HG03342 (cell line): ENCODE measurements at regions not wholly inside any gene's neighbourhood (a gene's known extent, or its start where the extent isn't known, plus 50 kb on each side); places are given as distances from the start of the nearest gene placed in this dataset.

Source experiments
- ATAC-seq: cut with Tn5 transposase; IDR thresholded peaks from one replicate; pipeline ENCODE4 v1.9.1; 2021; ENCODE audit warnings: mild to moderate bottlenecking, moderate library complexity; ENCODE audit not compliant: unreplicated experiment

DNA sequence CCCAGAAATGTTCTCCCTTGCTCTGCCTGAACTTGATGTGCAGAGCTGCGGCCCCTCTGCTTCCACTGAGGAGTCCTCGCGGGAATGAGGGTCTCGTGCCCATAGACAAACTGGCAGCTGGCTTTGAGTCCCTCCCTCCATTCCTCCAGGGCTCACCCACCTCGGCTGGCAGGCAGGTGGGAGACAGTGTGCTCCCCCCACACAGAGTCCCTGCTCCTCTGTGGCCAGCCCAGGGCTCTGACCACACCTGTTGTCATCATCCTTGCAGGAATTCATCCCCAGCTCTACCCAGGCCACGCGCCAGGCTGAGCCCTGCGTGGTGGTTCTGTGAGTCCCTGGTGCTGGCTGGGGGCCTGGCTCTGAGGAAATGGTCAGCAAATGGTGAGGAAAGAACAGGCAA, 521.9 kb downstream of the TBC1D22A start:
- ATAC-seq = no peak

DNA sequence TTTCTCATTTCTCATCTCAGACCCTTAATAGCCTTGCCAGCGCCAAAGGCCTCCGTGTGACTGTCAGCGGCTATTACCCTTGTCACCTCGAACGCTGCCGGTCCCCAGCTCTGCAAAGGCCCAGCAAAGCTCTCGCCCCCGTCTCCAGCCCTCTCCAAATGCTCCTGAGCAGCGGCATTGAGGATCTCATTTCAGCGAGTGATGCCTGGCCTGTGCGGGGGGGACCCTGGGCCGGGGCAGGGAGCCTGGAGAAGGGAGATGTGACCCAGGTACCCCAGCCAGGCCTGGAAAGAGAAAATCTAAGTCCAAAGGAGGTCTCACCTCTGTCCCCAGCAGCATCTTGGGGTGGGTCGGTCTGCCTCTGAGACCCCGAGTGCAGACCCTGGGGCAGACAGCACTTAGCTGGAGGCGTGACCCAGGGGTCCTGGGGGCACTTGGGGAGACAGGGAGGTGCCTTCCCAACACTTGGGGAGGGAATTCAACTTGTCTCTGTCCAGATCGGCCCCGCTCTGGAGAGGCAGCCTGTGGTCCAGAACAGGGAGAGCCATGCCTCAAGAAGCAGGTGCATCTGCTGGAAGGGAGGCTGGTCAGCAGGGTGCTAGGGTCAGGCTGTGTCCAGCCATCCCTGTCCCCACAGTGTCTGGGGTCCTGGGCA, 521.3 kb downstream of the TBC1D22A start:
- no peak for ATAC-seq

DNA sequence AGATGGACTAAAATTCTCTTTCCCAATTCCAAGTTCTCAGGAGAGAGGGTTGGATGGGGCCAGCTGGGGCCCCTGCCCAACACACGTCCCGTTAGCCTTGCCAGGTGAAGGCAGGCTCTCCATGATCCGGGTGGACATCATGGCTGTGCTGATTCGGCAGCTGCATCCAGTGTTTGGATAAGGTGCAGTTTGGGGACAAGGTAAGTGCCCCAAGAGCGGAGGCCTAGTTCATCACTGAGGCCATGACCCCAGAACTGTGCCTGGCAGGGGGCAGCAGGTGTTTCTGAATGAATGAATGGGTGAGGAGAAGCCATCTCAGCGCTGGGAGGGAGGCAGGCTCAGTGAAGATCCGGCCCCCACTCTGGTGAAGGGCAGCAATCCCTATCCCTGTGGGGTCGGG, 520.4 kb downstream of the TBC1D22A start:
- ATAC-seq = no peak

DNA sequence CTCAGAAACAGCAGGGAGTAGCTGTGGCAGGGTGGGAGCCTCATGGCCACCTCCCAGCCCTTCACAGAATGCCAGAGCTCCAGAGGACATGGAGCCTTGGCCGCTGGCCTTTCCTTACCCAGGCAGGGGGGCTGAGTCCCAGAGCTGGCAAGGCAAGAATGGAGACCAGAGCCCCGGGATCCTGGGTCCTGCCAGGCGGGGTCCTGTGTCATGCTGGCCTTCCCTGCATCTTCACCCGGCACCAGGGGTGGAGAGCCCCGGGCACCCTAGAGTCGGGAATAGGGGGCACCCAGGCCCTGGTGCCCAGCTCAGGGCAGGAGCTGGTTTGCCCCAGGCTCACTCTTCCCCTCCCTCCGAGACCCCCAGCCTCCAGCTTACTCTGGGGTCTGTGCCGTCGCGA, 519.9 kb downstream of the TBC1D22A start:
- ATAC-seq = no peak

DNA sequence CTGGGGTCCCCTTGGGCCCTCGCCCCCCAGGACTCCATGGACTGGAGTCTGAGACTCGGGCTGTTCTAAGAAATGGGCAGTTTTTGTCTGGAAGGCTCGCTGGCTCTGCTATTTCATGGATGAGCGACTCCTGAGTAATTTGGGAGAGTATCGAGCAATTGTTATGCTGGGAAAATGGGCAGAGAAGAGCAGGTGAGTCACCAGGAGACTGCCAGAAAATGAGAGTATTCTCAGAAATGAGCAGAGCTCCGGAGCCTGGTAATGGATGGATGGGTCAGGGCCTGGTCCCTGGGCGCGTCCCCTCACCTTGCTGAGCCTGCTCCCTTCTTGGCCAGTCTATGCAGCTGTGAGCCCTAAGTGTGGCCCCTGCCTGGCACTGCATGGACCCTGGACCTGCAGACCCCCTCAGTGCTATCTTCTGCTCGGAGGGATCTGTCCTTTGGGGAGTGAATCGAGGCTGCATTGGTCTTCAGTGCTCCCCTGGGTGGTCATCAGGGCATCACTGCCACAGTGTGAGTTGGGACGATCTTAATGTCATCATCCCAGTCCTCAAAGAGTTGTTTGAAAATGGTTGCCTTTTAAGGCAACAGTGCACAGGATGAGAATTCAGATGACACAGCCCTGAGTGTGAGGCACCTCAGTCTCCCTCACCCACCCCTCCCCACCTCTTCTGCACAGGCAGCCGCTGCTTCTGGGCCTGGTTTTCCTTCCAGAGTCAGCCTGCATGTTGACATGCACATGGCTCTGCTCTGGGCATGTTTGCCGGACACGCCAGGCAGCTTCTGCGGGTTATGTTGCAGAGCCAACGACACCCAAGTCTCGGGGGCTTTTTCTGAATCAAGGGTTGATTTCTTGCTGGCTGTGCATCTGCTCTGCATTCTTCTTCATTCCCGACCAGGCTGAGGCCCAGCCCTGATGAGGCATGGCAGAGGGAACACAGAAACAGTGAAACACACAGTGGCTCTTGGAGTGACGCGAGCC, 519.0 kb downstream of the TBC1D22A start:
- no peak for ATAC-seq

DNA sequence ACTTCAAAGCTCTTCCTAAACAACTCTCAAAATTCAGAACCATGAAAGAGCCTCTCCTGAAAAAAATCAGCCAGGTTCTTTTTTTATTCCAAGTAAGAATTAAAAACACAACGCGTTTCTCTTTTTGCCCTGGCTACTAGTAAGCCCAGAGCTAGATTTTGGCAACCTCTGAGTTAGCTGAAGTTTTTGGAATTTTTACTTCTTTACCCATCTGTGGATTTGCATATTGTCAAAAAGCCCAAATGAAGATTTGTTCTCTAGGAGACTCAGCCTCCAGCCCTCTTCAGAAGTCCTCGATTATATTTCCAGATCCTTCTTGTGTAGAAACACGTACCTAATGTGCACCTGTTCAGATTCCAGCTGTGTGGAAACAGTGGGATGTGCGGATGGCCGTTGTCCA, 517.9 kb downstream of the TBC1D22A start:
- no peak for ATAC-seq

DNA sequence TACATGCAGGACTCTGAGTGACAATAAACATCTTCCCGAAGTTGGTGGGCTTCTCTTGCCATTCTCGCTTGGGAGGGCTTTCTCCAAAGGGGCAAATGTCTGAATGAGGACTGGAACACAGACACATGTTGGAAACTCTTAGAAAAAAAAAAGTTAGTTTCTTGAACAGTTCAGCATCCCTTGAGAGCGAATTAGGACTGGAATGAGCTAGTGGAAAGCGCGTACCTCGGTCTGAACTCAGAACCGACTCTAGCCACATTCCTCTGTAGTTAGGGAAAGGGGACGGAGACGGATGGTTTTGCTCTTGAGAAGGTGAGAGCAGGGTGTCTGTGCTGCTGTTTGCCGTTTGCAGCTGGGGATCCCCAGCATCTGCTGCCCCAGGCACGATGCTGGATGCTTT, 517.3 kb downstream of the TBC1D22A start:
- ATAC-seq = no peak

DNA sequence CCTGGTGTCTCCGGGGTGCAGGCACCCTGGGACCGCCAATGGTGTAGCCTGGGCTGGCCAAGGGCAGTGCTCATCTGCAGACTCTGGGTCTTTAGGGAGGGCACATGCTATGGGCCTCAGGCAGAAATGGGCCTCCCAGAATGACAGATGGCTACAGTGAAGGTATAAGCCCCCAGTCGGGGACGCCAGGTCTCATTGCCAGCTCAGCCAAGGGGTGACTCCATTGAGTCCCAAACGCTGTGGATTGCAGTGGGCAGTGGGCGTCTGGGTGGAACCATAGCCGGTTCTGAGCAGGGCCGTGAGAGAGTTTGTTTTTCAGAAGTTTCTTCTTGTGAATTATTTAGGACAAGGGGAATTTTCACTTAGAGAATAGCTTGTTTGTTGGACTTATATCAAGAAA, 516.9 kb downstream of the TBC1D22A start:
- ATAC-seq = no peak

DNA sequence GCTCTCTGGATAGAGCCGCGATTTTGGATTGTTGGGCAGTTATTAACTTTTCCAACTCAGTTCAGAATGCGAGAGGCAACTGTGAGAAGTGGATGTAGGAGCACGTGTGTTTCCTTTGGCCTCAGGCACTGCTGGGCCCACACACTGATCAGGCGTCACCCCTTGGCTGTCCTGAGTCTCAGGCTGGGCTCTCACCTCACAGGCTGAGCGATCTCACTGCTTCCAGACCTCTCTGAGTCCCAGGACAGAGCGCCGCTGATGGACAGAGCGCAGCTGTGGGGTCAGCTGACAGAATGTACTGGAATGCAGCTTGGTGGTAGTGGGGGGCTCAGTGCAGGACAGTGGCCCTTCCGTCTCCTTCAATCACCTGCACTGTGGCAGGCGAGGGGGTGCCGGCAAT, 516.2 kb downstream of the TBC1D22A start:
- no peak for ATAC-seq

DNA sequence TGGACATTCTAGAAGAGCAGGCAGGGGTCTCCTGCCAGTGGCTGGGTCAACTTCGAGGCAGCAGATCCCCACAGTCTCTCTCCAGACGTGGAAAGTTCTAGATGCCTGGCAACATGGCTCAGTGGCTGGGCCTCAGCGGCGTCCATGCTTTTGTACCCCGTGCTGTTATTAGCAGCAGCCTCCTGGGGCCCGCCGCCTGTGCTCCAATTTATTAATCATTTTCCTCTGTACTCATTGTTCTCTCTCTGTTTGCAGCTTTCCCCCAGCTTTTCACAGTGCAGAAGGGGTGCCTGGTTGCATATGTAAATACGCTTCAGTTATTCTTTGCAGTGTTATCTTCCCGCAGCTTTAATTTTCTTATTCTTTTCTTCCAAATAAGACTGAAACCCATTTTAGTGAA, 515.1 kb downstream of the TBC1D22A start:
- ATAC-seq = no peak

DNA sequence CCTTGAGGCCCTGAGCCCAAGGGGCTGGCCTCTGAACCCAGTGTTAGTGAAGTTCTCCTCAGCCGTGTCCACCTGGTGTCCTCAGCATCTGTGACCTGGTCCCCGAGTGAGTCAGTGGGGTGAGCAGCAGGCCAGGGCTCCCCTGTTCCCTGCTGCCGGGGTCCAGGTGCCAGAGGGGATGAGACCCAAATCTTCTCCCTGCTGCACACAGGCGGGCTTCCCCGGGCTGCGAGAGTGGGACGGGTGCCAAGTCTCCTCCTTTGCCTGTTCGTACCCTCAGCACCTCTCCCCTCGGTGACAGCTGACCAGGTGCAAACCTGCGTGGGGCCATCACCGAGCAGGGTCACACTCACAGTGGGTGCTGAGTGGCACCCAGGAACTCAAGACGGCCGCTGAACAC, 514.5 kb downstream of the TBC1D22A start:
- ATAC-seq = no peak

DNA sequence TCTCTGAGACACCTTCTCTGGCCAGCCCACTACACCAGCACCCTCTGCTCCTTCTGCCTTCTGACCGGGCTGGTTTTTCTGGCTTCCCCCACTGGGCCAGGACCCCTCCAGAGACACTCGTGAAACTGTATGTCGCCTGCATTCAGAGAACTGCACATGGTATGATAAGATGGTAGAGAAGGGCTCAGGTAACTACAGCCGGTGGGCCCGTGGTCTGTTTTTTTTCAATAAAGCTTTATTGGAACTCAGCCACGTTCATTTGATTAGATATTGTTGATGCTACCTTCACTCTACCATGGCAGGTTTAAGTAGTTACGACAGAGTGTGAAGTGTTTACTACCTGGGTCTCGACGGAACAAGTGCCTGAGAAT, 514.0 kb downstream of the TBC1D22A start:
- no peak for ATAC-seq

DNA sequence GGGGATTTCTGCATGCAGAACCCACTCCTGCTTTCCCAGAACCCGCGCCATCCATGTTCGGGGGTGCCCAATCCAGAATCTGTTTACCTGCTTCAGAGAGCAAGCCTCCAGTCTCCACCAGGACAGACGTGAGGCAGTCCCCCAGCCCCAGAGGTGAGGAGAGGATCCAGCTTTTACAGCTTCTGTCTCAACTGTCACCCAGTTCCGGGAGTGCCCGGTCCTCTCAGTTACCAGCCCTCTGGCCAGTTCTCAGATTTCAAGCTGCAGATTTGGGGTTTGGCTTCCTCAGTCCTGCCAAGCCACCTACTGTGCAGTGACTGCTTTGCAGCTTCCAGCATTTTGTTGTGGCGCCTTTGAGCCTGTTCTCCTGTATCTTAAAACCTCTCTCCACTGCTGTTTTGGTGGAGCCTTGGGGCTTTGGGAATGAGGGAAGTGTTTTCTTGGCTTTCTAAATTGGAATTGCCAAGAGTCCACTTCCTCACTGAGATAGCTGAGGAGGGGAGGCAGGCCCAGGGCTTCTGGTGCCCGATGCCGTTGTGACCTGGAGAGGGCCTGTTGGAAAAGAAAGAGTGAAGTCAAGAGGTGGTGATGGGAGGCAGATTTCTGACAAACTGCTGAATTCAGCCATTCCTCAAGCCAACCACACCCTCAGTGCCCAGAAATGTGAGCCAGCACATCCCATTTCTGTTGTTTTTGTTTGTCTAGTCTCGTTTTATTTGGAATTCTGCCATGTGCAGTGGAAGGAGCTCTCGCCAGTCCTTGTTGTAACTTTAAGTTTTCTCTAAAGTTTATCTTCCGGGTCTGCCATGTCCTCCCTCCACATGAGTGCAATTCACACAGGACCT, 513.4 kb downstream of the TBC1D22A start:
- no peak for ATAC-seq

DNA sequence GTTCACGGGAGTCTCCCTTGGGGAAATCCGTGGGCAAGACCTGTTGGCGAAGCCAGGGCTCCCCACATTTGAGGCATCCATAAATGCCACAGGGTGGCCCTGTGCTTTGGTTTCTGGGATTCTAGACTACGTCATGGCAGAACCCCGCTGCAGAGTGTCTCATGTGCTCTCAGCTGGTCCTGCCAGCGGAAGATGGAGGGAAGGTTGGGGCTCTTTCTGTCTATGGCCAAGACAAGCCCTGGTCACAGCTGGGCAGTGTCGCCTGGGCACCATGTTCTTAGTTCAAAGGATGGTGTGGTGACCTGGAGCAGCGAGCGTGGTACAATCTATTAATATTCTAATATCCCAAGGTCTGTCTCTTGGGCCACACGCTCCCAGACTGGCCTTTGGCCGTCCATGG, 511.7 kb downstream of the TBC1D22A start:
- no peak for ATAC-seq

DNA sequence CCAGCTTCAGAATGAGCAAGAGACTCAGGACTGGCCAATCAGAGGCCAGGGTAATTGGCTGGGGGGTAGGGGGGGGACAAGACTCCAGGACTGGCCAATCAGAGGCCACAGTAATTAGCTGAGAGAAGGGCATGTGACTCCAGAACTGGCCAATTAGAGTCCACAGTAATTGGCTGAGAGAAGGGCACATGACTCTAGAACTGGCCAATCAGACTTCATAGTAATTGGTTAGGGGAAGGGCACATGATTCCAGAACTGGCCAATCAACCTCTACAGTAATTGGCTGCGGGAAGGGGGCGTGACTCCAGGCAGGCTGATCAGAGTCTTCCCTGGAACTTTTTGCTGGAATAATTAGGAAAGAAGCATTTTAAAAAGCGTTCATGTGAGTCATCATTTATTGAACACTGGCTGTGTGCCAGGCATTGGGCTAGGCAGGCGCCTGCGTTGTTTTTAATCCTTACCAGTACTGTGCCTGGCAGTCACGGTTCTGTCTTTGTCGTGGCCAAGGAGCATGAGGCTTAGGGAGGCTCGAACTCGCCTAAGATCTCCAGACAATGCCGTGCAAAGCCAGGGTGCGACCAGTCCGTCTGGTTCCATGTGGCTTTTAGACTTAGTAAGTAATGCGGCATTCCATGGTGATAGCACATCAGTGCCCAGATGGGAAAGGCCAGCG, 508.1 kb downstream of the TBC1D22A start:
- ATAC-seq = no peak

DNA sequence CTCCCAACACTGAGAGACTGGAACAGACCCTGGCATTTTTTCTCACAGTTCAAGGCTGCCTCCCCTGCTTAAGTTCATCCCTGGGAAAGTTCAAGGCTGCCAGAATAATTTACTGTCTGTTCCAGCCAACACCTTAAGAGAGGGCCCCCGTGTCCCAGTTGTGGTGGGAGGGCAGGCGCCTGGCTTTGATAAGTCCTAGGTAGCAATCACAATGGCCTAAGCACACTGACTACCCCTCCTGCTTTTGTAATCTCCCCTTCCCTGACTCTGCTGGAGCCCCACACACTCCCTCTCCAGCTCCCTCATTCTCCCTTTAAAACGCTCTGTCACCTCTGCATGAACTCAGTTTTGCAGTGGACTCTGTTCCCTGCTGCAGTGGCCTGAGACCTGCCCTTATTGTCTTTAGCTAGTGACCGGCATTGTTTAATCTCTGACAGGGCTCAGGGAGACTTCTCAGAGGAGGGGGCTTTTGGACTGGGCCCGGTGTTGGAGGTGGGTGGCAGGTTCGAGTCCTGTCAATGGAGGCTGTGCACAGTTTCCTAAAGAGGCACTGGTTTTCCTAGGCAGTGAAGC, 507.2 kb downstream of the TBC1D22A start:
- ATAC-seq = no peak

DNA sequence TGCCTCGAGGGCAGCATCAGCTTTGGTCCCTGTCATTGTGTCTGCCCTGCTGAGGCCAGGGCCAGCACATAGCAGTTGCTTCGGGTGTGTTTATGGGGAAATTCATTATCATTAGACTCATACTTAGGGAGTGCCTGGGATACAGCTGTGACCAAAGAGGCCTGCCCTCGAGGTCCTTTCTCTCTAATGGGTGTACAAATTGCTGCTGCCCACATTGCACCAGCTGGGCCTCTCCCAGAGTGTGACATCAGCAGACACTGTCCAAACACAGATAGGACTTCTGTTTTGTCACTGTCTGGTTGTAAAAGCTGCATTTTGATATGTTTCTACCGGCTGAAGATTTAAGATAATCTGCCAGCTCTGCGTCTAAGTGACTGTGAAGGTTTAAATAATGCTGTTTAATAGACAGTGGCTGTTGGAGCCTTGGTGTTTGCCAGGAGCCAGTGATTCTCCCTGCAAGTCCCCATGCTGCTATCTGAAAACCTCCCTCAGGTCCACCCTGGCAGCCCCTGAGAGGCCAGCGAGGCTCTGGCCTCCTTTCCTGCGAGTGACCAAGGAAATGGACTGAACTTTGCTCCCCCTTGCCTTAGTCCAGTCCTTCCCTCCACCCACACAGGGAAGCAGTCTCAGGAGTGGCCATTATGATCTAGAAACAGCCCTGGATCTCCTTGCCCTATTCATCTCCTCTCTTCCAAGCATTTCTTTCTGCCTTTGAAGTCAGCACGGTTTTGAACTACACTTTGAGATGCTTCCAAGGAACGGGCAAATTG, 505.2 kb downstream of the TBC1D22A start:
- no peak for ATAC-seq

DNA sequence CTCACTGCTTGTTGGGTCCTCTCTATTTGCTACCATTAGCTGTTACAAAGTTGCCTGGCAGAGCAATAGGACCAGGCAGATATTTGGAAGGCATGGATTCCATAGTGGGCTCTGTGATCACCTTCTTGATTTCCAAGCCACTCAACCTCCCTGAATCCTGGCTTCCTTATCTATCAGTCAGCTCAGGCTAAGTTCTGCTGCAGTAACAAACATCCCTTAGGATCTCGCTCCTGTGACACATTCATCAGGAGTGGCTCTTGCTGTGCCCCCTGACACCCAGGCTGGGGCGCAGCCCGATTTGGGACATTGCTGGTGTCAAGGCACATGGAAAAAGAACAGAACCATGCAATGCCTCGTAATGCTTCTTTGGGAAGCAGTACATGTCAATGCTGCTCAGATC, 503.9 kb downstream of the TBC1D22A start:
- ATAC-seq = no peak

DNA sequence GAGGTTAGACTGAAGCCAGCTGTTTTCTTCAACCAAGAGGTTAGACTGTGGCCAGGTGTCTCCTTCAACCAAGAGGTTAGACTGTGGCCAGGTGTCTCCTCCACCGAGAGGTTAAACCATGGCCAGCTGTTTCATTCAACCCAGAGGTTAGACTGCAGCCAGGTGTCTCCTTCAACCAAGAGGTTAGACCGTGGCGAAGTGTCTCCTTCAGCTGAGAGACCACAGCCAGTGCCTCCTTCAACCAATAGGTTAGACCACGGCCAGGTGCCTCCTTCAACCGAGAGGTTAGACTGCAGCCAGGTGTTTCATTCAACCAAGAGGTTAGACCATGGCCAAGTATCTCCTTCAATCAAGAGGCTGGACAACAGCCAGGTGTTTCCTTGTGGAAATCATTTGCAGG, 498.1 kb downstream of the TBC1D22A start:
- ATAC-seq = no peak

DNA sequence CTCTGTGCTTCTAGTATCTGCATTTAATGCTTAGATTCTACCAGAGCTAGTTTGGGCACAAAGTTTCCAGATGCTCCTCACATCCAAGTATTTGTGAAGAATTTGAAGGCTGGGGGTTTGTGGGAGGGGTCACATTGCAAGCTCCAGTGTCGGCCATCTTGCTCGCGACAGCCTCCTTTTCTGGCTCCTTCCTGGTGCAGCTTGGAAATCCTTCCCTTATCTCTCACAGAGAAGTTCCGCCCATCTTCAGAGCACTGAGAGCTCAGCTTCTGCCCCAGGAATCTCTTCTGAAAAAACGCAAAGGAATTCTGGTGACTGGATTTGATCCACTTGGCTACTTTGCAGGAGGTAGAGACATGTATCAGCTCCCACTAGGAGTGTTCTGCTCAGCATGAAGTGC, 497.5 kb downstream of the TBC1D22A start:
- ATAC-seq = no peak
